Sigmoid colon (tissue), 4 donors: ENCODE measurements at regions not wholly inside any gene's neighbourhood (a gene's known extent, or its start where the extent isn't known, plus 50 kb on each side); places are given as distances from the start of the nearest gene placed in this dataset.

Source experiments
- CTCF ChIP-seq, 4 experiments: fragments of 450-650 bp in 3 of 4; fragments of 200-600 bp in 1 of 4; IDR thresholded peaks; one replicate each; pipeline ENCODE4 v1.5.1; 2016 to 2019; ENCODE audit warnings: antibody characterized with exemption in 4 of 4, mild to moderate bottlenecking in 3 of 4, moderate library complexity in 2 of 4
- POLR2A ChIP-seq, 2 donors: fragments of 450-650 bp; IDR thresholded peaks; one replicate each; pipeline ENCODE4 v1.6.1; 2016; ENCODE audit warnings: antibody characterized with exemption in 2 of 2, mild to moderate bottlenecking in 2 of 2, moderate library complexity in 2 of 2
- POLR2AphosphoS5 ChIP-seq, 4 donors: sonication (generic); formaldehyde crosslinking; IDR thresholded peaks; one replicate each; pipeline ENCODE4 v1.6.1; 2017; ENCODE audit warnings: antibody characterized with exemption in 4 of 4

- TF ChIP-seq CTCF (IDR thresholded peaks at IDR 0.05) (no peak), POLR2A (IDR thresholded peaks at IDR 0.05) (no peak), POLR2AphosphoS5 (IDR thresholded peaks at IDR 0.05) (no peak)
Measured at GRCh38 chr1:22206551-22207125, 63.7 kb upstream of the WNT4 start.
